Memory B cell (primary cell): ENCODE measurements at regions not wholly inside any gene's neighbourhood (a gene's known extent, or its start where the extent isn't known, plus 50 kb on each side); places are given as distances from the start of the nearest gene placed in this dataset.

Experiments
- ATAC-seq: fragments of 150-1000 bp; cut with Tn5 transposase; 2 replicates; pipeline ENCODE4 v1.10.0; 2021; ENCODE audit warnings: low read depth, mild to moderate bottlenecking, moderate library complexity
- DNase-seq, 2 donors: peaks; one replicate each; pipeline ENCODE4 v3.0.0; 2022; ENCODE audit warnings: low spot score in 2 of 2
- H3K27ac Mint-ChIP-seq: one replicate; pipeline ENCODE4 v1.8.0; 2022; ENCODE audit warnings: mild to moderate bottlenecking, moderate library complexity, mixed read lengths
- H3K27me3 Mint-ChIP-seq: one replicate; pipeline ENCODE4 v1.8.0; 2022; ENCODE audit warnings: mixed read lengths
- H3K36me3 Mint-ChIP-seq: one replicate; pipeline ENCODE4 v1.8.0; 2022; ENCODE audit warnings: mild to moderate bottlenecking, mixed read lengths
- H3K4me1 Mint-ChIP-seq: one replicate; pipeline ENCODE4 v1.8.0; 2022; ENCODE audit warnings: mixed read lengths
- H3K4me3 Mint-ChIP-seq: one replicate; pipeline ENCODE4 v1.8.0; 2022; ENCODE audit warnings: mild to moderate bottlenecking, moderate library complexity, mixed read lengths
- H3K9me3 Mint-ChIP-seq: one replicate; pipeline ENCODE4 v1.8.0; 2022; ENCODE audit warnings: mixed read lengths

DNA sequence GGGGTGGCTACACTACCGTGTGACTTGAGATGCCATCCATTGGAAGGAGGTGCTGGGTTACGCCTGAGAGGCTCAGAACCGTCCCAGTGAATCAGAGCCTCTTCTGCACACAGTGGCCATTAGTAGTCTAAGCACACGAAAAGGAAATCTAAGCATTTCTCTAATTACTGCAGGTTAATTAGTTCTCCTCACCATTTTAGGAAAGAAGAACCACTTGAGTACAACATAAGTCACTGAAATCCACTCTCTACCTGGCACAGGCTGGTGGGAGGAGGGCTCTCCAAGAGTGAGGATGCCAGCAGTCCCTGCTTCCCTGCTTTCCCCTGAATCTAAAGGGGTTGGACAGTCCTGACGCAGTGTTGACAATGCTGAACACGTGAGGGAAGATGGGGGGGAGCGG lies 606.3 kb downstream of the NPHP4 start:
- Mint-ChIP-seq H3K9me3 (no peaks in the 10 kb centered on the region), H3K4me3 (no peak overlapping the region), H3K27ac (no peak overlapping the region), H3K36me3 (no peaks in the 10 kb centered on the region), H3K4me1 (no peaks in the 10 kb centered on the region), H3K27me3 (no peaks in the 10 kb centered on the region)
- DNase-seq (no peak), ATAC-seq (no peak)

DNA sequence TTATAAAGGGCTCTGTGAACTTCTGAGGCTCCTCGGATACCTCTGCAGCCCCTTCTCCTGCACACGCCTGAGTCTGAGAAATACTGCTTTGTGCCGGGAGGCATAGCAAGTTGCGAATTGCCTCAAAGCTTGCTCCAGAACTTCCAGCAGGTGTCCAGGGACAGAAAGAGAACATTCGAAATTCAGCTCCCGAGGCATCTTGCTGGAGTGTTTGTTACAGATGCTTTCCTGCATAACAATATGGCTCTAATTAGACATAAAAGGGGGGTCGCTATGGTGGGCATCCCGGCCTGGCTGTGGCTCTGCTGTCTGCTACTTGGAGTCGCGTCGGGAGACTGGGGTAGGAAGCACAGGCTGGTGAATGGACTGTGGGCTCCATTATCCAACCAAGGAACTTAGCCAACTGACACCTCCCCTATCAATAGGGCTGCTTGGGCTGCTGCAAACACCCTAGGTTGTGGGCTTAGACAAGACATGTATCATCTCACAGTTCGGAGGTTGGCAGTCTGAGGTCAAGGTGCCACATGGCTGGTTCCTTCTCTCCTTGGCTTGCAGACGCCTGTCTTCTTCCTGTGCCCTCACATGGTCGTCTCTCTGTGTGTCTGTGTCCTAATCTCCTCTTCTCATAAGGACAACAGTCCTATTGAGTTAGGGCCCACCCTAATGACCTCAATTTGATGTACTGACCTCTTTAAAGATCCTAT lies 607.0 kb downstream of the NPHP4 start:
- Mint-ChIP-seq H3K27ac (no peak overlapping the region), H3K27me3 (no peaks in the 10 kb centered on the region), H3K4me3 (no peak overlapping the region), H3K36me3 (no peaks in the 10 kb centered on the region), H3K4me1 (no peaks in the 10 kb centered on the region), H3K9me3 (no peaks in the 10 kb centered on the region)
- ATAC-seq (no peak), DNase-seq (no peak)

DNA sequence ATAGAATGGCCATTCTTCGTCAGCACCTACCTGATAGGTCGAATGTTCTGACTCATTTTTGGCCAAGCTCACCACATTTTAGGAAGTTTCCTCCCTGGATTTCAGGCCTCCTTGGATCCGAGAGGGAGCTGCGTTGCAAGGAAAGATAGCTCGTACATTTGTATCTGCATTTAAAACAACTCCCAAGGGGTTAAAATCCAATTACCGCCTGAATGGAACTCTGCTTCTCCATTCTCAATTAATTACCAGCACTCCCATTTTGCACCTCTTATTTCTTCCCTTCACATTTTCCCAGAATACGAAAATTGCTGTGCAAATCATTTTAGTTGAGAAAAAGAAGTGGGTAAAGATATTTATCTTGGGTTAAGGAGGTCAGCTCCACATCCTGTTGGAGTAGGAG lies 610.7 kb downstream of the NPHP4 start:
- Mint-ChIP-seq H3K27me3 (peaks cover 2% of the 10 kb centered on the region), H3K36me3 (no peaks in the 10 kb centered on the region), H3K27ac (no peak overlapping the region), H3K4me3 (no peak overlapping the region), H3K9me3 (no peaks in the 10 kb centered on the region), H3K4me1 (no peaks in the 10 kb centered on the region)
- DNase-seq = no peak
- ATAC-seq = no peak

DNA sequence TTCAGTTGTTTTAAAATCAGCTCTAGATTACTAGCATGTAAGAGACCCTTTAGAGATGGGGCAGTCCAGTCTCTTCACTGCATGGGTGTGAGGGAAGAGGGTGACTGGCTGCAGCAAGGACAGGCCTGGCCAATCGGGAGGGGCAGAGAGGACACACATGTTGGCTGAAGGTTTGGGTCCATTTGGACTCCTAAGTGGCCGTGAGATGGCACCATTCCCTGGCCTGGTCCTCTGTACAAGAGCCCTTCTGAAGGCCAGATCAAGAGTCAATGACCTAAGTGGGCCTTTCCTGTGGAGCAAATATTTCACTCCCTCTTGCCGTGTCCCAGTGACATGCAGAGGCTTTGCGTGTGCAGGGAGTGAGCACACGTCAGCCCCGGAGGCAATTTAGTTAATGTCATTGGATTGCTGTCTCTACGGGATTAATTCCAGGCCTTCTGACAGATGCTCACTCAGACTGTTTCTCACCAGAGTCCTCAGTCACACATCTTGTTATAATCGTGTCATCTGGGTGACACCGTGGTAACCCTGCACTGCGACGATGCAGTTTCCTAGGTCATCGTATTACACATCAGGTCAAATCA lies 613.0 kb downstream of the NPHP4 start:
- peaks cover 2% of the 10 kb centered on the region for H3K27me3 Mint-ChIP-seq
- DNase-seq (no peak), ATAC-seq (no peak)
- H3K27ac Mint-ChIP-seq = no peak overlapping the region
- no peaks in the 10 kb centered on the region for H3K36me3 Mint-ChIP-seq
- H3K9me3 Mint-ChIP-seq = no peaks in the 10 kb centered on the region
- H3K4me1 Mint-ChIP-seq = no peaks in the 10 kb centered on the region
- no peak overlapping the region for H3K4me3 Mint-ChIP-seq

DNA sequence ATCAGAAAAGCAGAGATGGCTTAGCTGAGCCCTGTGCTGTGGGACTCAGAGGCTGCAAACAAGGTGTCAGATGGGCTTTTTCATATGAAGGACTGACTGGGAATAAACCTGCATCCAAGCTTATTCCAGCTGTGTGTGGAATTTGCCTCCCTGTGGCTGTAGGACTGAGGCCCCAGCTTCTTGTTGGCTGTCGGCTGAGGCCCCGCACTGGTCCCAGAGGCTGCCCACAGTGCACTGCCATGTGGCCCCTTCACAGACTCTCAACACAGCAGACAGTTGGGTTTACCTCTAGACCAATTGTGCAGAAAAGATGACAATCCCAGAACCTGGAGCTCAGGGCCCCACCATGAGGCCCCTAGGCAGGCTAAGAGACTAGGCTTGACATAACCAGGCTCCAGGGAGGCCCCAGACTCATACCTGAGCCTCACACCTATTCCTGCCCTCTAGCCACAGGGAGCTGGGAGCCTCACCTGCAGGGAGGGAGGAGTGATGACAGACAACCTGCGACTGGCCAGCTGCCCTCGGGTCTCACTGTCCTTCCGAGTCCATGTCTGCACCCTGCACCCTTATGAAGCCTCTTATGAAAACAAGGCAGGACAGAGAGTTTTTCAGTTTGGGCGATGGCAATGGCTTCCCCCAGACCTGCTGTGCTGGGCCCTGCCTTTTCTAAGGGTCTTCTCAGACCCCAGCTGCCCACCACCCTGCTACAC lies 615.5 kb downstream of the NPHP4 start:
- Mint-ChIP-seq H3K4me1 (no peaks in the 10 kb centered on the region), H3K36me3 (no peaks in the 10 kb centered on the region), H3K27ac (no peak overlapping the region), H3K9me3 (no peaks in the 10 kb centered on the region), H3K27me3 (peaks cover 4% of the 10 kb centered on the region), H3K4me3 (no peak overlapping the region)
- DNase-seq = no peak
- ATAC-seq = no peak

DNA sequence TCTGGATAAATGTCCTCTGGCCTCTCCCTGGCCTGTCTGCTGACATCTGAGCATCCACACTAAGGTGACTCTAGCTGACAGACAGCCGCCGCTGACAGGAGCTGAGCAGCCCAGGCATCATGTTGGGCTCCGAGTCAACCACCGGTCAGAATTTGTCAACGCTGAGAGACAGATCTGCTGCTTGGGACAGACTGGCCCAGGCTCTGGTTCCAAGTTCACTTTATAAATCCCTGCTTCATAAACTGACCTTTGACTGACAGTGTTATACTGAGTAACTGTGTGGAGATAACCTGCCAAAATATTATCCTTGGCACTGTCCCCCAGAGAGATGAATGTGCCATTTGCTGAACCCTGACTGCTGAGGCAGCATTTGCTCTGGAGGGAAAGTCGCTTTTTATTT lies 616.7 kb downstream of the NPHP4 start:
- Mint-ChIP-seq H3K9me3 (peaks cover 4% of the 10 kb centered on the region), H3K4me3 (no peak overlapping the region), H3K27me3 (peaks cover 4% of the 10 kb centered on the region), H3K27ac (no peak overlapping the region), H3K4me1 (no peaks in the 10 kb centered on the region), H3K36me3 (no peaks in the 10 kb centered on the region)
- DNase-seq (no peak), ATAC-seq (no peak)

DNA sequence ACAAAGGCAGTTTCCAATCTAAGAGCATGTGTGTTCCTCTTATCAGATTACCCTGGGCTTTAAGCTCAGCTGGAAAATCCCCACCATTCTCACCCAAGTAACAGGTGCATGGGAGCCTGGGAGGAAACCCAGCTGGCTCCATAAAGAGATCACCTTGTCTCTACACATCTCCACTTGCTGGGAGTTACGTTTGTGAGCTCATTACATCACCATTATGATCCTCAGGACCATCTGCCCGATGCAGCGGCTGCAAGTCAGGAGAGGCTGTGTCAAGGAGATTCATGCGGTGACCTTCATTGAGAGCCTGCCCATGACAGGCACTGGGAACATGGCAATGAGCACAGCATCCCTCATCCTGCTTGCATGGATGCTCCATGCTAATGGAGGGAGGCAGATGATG lies 618.0 kb downstream of the NPHP4 start:
- no peak for ATAC-seq
- peaks cover 3% of the 10 kb centered on the region for H3K27me3 Mint-ChIP-seq
- H3K9me3 Mint-ChIP-seq = peaks cover 4% of the 10 kb centered on the region

DNA sequence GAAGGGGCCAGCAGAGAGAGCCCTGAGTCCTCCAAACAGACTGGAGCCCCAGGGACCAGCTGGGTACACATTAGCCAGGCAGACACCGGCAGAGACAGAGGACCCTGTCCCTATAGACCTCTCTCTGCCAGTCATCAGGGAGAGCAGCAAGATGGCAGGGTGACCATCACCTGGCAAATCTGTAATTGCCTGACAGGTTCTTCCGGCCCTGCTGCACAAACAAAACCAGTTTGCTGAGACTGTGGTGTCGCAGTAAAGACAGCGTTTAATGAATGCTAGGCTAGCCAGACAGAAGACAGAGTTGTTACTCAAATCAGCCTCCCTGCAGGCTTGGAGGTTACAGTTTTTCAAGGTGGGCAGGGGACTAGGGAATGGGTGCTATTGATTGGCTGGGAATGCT lies 618.9 kb downstream of the NPHP4 start:
- no peak overlapping the region for H3K27ac Mint-ChIP-seq
- ATAC-seq = no peak
- peaks cover 3% of the 10 kb centered on the region for H3K27me3 Mint-ChIP-seq
- H3K4me3 Mint-ChIP-seq = no peak overlapping the region
- H3K9me3 Mint-ChIP-seq = peaks cover 4% of the 10 kb centered on the region
- no peak for DNase-seq
- H3K4me1 Mint-ChIP-seq = no peaks in the 10 kb centered on the region
- no peaks in the 10 kb centered on the region for H3K36me3 Mint-ChIP-seq

More for the DNA sequence above, 618.0 kb downstream of the NPHP4 start:
- Mint-ChIP-seq H3K4me3 (no peak overlapping the region), H3K27ac (no peak overlapping the region), H3K4me1 (no peaks in the 10 kb centered on the region), H3K36me3 (no peaks in the 10 kb centered on the region)
- DNase-seq = no peak

DNA sequence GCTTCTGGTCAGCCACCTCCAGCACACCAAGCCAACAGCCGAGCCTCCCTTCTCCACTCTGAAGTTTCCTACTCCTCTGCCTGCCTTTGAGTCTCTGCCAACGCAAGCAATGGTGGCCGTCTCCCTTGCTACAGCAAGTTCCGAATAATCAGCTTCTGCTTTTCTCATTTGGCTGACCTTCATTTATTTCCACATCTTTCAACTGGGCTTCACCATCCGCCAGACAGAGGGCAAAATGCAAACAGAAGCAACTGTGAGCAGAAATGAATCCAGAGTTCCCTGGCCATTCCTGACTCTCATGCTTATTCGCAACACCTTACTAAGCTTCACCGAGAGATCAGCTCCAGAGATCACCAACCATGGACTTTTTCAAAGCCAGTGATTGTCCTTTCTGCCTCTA lies 621.0 kb downstream of the NPHP4 start:
- DNase-seq = no peak
- no peaks in the 10 kb centered on the region for H3K4me1 Mint-ChIP-seq
- no peak overlapping the region for H3K4me3 Mint-ChIP-seq
- no peak overlapping the region for H3K27ac Mint-ChIP-seq
- ATAC-seq = no peak
- no peaks in the 10 kb centered on the region for H3K36me3 Mint-ChIP-seq
- peaks cover 4% of the 10 kb centered on the region for H3K9me3 Mint-ChIP-seq
- peaks cover 3% of the 10 kb centered on the region for H3K27me3 Mint-ChIP-seq

DNA sequence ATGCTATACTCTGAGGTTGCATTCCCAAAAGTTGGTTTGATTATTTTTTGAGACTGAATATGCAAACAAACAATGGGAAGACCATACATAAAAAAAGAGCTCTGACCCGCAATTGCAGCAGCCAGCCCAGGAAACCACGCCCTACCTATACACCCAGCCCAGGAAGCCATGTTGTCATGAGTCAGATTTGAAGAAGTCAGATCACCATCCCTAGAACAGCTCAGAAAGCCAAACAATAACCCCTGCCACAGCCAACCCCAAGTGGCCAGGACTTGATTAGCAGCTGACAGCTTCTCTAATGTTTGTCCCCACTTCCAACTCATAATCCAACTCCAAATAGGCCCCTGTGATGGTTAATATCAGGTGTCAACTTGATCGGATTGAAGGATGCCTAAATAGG lies 621.9 kb downstream of the NPHP4 start:
- H3K9me3 Mint-ChIP-seq = peaks cover 4% of the 10 kb centered on the region
- H3K4me1 Mint-ChIP-seq = no peaks in the 10 kb centered on the region
- ATAC-seq (no peak), DNase-seq (no peak)
- no peaks in the 10 kb centered on the region for H3K36me3 Mint-ChIP-seq
- H3K4me3 Mint-ChIP-seq = no peak overlapping the region
- no peak overlapping the region for H3K27ac Mint-ChIP-seq
- H3K27me3 Mint-ChIP-seq = peaks cover 3% of the 10 kb centered on the region

DNA sequence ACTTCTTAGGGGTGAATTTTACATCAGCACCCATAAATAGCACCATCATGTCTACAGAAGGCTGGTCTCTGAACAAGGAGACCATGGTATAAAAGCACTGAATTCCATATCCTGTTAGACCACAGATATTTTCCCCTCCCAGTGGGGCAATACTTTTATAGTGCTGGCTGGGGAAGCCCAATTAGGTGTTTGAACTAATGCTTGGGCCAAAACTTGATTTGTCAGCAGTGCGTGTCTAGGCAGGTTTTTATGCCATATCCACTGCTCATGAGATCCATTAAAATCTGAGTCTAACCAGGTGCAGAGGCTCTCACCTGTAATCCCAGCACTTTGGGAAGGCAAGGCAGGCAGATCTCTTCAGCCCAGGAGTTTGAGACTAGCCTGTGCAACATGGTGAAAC lies 623.0 kb downstream of the NPHP4 start:
- Mint-ChIP-seq H3K27ac (no peak overlapping the region), H3K4me1 (no peaks in the 10 kb centered on the region), H3K4me3 (no peak overlapping the region), H3K9me3 (peaks cover 4% of the 10 kb centered on the region), H3K27me3 (peaks cover 5% of the 10 kb centered on the region), H3K36me3 (no peaks in the 10 kb centered on the region)
- ATAC-seq (no peak), DNase-seq (no peak)

DNA sequence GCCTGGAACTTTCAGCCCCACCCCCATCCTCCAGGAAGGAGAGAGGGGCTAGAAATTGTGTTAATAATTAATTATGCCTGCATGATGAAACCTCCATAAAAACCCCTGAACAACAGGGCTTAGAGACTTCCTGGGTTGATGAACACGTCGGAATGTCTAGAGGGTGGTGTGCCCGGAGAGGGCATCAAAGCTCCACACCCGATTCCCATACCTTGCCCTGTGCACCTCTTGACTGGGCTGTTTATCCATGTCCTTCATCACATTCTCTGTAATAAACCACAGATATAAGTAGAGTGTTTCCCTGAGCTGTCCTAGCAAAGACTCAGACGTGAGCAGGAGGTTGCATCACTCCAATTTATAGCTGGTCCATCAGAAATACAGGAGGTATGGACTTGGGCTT lies 624.0 kb downstream of the NPHP4 start:
- Mint-ChIP-seq H3K27me3 (peaks cover 5% of the 10 kb centered on the region), H3K27ac (no peak overlapping the region), H3K36me3 (no peaks in the 10 kb centered on the region), H3K4me3 (no peak overlapping the region), H3K4me1 (no peaks in the 10 kb centered on the region), H3K9me3 (peaks cover 4% of the 10 kb centered on the region)
- DNase-seq (no peak), ATAC-seq (no peak)

DNA sequence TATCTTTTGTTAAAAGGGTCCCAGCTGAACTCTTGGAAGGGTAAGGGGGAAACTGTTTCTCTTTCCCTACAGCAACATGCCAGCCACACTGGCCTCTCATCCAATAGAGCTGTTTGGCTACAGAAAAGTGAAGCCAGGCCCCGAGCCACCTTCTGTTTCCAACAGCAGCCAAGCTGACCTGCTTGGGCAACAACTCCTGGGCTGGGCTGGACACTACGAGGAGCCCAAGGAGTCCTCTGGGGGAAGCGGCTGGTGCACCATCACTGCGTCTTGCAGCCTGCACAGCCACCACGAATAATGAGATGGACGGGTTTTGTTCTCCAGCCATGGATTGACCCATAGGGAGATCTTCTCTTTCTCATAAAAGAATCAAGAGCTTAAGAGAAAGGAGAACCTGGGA lies 624.9 kb downstream of the NPHP4 start:
- H3K9me3 Mint-ChIP-seq = peaks cover 4% of the 10 kb centered on the region
- no peak for DNase-seq
- no peak for ATAC-seq
- H3K4me1 Mint-ChIP-seq = no peaks in the 10 kb centered on the region
- no peak overlapping the region for H3K4me3 Mint-ChIP-seq
- H3K36me3 Mint-ChIP-seq = no peaks in the 10 kb centered on the region
- H3K27me3 Mint-ChIP-seq = peaks cover 5% of the 10 kb centered on the region
- H3K27ac Mint-ChIP-seq = no peak overlapping the region

DNA sequence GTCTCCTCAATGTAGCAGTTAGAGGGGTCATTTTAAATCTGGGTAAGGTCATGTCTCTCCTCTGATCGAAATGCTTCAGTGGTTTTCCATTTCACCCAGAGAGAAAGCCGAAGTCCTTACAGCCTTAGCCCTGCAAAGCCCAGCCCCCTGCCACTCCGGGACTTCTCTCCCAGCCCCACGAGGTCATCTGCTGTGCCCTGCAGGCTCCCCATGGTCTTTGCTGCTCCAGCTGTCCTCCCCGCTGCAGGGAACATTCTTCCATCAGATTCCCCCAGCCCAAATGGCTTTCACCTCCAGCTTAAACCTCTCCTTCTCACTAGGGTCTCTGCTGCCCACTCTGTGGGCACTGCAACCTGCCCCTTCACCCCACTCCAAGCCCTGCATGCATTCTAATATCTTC lies 626.5 kb downstream of the NPHP4 start:
- Mint-ChIP-seq H3K36me3 (no peaks in the 10 kb centered on the region), H3K4me1 (no peaks in the 10 kb centered on the region), H3K27ac (no peak overlapping the region), H3K4me3 (no peak overlapping the region), H3K27me3 (peaks cover 2% of the 10 kb centered on the region), H3K9me3 (no peaks in the 10 kb centered on the region)
- DNase-seq (no peak), ATAC-seq (no peak)

DNA sequence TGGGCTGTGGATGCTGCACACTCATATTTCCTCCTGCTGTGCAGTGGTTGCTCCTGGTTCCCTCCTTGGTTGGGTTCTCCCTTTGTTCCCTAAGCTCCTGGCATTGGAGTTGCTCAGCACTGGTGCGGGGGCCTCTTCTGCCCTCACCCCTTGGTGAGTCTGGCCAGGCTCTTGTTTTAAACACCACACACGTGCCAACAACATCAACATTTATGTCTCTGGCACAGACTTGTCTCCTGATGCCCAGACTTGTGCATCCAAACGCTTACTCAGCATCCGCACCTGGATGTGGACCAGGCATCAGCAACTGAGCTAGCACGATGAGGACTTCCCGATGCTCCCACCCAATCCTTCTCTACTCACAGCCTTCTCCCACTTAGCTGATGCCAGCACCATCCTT lies 627.6 kb downstream of the NPHP4 start:
- H3K4me1 Mint-ChIP-seq = no peaks in the 10 kb centered on the region
- no peak for DNase-seq
- no peaks in the 10 kb centered on the region for H3K36me3 Mint-ChIP-seq
- no peaks in the 10 kb centered on the region for H3K9me3 Mint-ChIP-seq
- no peak overlapping the region for H3K27ac Mint-ChIP-seq
- ATAC-seq = no peak
- H3K4me3 Mint-ChIP-seq = no peak overlapping the region
- H3K27me3 Mint-ChIP-seq = peaks cover 2% of the 10 kb centered on the region
